ENCODE measurements at regions not wholly inside any gene's neighbourhood (a gene's known extent, or its start where the extent isn't known, plus 50 kb on each side); places are given as distances from the start of the nearest gene placed in this dataset.

GRCh38 chr1:172980971-172981370, 69.8 kb downstream of the TNFSF18 start:
- no peak for TF ChIP-seq CTCF (optimal IDR thresholded peaks at IDR 0.05 in 1 of 3, IDR thresholded peaks at IDR 0.05 in 1 of 3, conservative IDR thresholded peaks at IDR 0.05 in 1 of 3; ENCODE audit: extremely low read depth in 1 of 3, insufficient read depth in 2 of 3, low read length in 3 of 3)
- no peak for TF ChIP-seq EZH2 (IDR thresholded peaks at IDR 0.05; ENCODE audit: low read length)
